ENCODE measurements at regions not wholly inside any gene's neighbourhood (a gene's known extent, or its start where the extent isn't known, plus 50 kb on each side); places are given as distances from the start of the nearest gene placed in this dataset.

DNA sequence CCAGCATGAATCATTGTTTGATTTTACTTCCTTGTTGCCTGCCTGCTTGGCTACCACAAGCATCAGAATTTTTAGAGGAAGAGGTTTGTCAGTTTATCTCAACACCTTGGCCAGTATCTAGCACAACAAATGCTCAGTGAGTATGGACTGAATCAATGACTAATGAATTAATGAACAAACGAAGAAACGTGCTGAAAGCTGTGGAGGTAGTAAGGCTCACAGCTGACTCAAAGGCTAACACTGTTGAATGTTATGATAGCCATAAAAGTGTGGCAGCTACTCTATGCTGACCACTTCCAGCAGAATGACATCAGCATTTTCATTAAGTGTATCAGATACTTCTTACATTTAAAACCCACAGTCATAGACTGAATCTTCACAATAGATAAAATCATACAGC lies 543.4 kb downstream of the IRS1 start:
- TF ChIP-seq, protein P1, sequence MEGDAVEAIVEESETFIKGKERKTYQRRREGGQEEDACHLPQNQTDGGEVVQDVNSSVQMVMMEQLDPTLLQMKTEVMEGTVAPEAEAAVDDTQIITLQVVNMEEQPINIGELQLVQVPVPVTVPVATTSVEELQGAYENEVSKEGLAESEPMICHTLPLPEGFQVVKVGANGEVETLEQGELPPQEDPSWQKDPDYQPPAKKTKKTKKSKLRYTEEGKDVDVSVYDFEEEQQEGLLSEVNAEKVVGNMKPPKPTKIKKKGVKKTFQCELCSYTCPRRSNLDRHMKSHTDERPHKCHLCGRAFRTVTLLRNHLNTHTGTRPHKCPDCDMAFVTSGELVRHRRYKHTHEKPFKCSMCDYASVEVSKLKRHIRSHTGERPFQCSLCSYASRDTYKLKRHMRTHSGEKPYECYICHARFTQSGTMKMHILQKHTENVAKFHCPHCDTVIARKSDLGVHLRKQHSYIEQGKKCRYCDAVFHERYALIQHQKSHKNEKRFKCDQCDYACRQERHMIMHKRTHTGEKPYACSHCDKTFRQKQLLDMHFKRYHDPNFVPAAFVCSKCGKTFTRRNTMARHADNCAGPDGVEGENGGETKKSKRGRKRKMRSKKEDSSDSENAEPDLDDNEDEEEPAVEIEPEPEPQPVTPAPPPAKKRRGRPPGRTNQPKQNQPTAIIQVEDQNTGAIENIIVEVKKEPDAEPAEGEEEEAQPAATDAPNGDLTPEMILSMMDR (IDR thresholded peaks at IDR 0.05): no peak

- TF ChIP-seq, protein P1 (IDR thresholded peaks at IDR 0.05): no peak
Observed at GRCh38 chr2:226251661-226252060, 548.0 kb downstream of the IRS1 start.

GRCh38 chr2:226247289-226248275 lies 552.0 kb downstream of the IRS1 start:
- TF ChIP-seq, protein P1 (IDR thresholded peaks at IDR 0.05): no peak

DNA sequence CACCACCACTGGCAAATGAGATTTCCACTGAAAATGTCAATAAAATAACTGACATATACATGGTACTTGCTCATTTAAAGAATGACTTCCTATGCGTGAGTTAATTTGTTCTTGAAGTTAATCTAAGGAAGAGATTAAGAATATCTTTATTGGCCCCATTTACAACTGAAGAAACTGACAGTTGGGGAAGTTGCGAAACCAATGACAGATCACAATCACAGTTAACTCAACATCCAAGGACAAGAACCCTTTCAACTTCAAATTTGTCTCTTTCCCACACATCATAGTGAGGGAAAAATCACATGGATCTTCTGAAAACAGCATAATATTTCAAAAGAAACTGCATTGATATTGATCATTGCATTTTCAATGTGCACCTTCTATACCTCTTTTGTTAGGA lies 565.4 kb downstream of the IRS1 start:
- TF ChIP-seq, protein P1 (IDR thresholded peaks at IDR 0.05): no peak

GRCh38 chr2:226233388-226233787 lies 566.2 kb downstream of the IRS1 start:
- TF ChIP-seq, protein P1 (IDR thresholded peaks at IDR 0.05): no peak

- TF ChIP-seq, protein P1 (IDR thresholded peaks at IDR 0.05): no peak
Observed at GRCh38 chr2:226228080-226228479, 571.5 kb downstream of the IRS1 start.

- TF ChIP-seq, protein P1 (IDR thresholded peaks at IDR 0.05): no peak
Observed at GRCh38 chr2:226227341-226227740, 572.3 kb downstream of the IRS1 start.
